WTC11 (cell line): ENCODE measurements at regions not wholly inside any gene's neighbourhood (a gene's known extent, or its start where the extent isn't known, plus 50 kb on each side); places are given as distances from the start of the nearest gene placed in this dataset.

Experiments used
- CBFB ChIP-seq: sonication (generic); formaldehyde crosslinking; IDR thresholded peaks from 2 replicates; pipeline ENCODE4 v1.8.1; 2022; ENCODE audit warnings: mild to moderate bottlenecking, low read depth, missing genetic modification reagents
- ELF4 ChIP-seq: sonication (generic); formaldehyde crosslinking; IDR thresholded peaks from 2 replicates; pipeline ENCODE4 v1.8.1; 2022; ENCODE audit warnings: low read depth, mild to moderate bottlenecking, moderate library complexity, missing genetic modification reagents
- TCF7 ChIP-seq: sonication (generic); formaldehyde crosslinking; IDR thresholded peaks from 2 replicates; pipeline ENCODE4 v1.8.0; 2022; ENCODE audit warnings: mild to moderate bottlenecking, low read depth, missing genetic modification reagents, moderate library complexity
- TEAD4 ChIP-seq: sonication (generic); formaldehyde crosslinking; IDR thresholded peaks from 2 replicates; pipeline ENCODE4 v1.8.0; 2022; ENCODE audit warnings: mild to moderate bottlenecking, missing genetic modification reagents
- ZNF317 ChIP-seq: sonication (generic); formaldehyde crosslinking; IDR thresholded peaks from 2 replicates; pipeline ENCODE4 v1.8.1; 2023; ENCODE audit warnings: low read depth, mild to moderate bottlenecking, moderate library complexity, missing genetic modification reagents, borderline replicate concordance
- TF ChIP-seq, protein P1 (sequence below): fragments of 200-600 bp; IDR thresholded peaks from 2 replicates; pipeline ENCODE4 v1.8.0; 2022; ENCODE audit warnings: antibody characterized with exemption
- TF ChIP-seq, protein P2 (sequence below): sonication (generic); formaldehyde crosslinking; IDR thresholded peaks from 2 replicates; pipeline ENCODE4 v1.8.1; 2022; ENCODE audit warnings: low read depth, mild to moderate bottlenecking, moderate library complexity, missing genetic modification reagents, borderline replicate concordance
- TF ChIP-seq, protein P3 (sequence below): sonication (generic); formaldehyde crosslinking; IDR thresholded peaks from 2 replicates; pipeline ENCODE4 v1.8.0; 2022; ENCODE audit warnings: mild to moderate bottlenecking, missing genetic modification reagents
- TF ChIP-seq, protein P4 (sequence below): sonication (generic); formaldehyde crosslinking; IDR thresholded peaks from 2 replicates; pipeline ENCODE4 v1.8.0; 2023; ENCODE audit warnings: missing genetic modification reagents
- TF ChIP-seq, protein P5 (sequence below): sonication (generic); formaldehyde crosslinking; IDR thresholded peaks from 2 replicates; pipeline ENCODE4 v1.8.1; 2022; ENCODE audit warnings: low read depth, missing genetic modification reagents, borderline replicate concordance

DNA sequence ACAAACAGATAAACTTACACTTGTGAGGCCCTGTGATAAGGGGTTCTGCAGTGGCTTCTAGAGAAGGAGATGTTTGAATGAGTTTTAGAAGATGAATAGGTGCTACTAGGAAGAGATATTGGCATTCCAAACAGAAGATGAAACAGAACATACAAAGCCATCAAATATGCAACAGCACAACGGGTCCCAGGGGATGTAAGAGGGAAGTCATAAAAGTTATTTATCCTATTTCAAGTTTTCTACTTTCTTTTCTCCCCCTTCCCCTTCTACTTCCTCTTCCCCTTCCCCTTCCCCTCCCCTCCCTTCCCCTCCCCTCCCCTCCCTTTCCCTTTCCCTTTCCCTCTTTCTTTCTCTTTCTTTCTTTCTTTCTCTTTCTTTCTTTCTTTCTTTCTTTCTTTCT is 94.9 kb upstream of the CADM1 start:
- TF ChIP-seq ZNF317 (CRISPR knock-in tag) (no peak), CBFB (CRISPR knock-in tag) (no peak), ELF4 (no peak), TEAD4 (CRISPR knock-in tag) (no peak), TCF7 (CRISPR knock-in tag) (no peak)
- TF ChIP-seq, protein P1, sequence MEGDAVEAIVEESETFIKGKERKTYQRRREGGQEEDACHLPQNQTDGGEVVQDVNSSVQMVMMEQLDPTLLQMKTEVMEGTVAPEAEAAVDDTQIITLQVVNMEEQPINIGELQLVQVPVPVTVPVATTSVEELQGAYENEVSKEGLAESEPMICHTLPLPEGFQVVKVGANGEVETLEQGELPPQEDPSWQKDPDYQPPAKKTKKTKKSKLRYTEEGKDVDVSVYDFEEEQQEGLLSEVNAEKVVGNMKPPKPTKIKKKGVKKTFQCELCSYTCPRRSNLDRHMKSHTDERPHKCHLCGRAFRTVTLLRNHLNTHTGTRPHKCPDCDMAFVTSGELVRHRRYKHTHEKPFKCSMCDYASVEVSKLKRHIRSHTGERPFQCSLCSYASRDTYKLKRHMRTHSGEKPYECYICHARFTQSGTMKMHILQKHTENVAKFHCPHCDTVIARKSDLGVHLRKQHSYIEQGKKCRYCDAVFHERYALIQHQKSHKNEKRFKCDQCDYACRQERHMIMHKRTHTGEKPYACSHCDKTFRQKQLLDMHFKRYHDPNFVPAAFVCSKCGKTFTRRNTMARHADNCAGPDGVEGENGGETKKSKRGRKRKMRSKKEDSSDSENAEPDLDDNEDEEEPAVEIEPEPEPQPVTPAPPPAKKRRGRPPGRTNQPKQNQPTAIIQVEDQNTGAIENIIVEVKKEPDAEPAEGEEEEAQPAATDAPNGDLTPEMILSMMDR: no peak
- TF ChIP-seq, protein P2, sequence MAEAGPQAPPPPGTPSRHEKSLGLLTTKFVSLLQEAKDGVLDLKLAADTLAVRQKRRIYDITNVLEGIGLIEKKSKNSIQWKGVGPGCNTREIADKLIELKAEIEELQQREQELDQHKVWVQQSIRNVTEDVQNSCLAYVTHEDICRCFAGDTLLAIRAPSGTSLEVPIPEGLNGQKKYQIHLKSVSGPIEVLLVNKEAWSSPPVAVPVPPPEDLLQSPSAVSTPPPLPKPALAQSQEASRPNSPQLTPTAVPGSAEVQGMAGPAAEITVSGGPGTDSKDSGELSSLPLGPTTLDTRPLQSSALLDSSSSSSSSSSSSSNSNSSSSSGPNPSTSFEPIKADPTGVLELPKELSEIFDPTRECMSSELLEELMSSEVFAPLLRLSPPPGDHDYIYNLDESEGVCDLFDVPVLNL (CRISPR knock-in tag): no peak
- TF ChIP-seq, protein P3, sequence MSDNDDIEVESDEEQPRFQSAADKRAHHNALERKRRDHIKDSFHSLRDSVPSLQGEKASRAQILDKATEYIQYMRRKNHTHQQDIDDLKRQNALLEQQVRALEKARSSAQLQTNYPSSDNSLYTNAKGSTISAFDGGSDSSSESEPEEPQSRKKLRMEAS (CRISPR knock-in tag): no peak
- TF ChIP-seq, protein P4, sequence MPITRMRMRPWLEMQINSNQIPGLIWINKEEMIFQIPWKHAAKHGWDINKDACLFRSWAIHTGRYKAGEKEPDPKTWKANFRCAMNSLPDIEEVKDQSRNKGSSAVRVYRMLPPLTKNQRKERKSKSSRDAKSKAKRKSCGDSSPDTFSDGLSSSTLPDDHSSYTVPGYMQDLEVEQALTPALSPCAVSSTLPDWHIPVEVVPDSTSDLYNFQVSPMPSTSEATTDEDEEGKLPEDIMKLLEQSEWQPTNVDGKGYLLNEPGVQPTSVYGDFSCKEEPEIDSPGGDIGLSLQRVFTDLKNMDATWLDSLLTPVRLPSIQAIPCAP (CRISPR knock-in tag): no peak
- TF ChIP-seq, protein P5, sequence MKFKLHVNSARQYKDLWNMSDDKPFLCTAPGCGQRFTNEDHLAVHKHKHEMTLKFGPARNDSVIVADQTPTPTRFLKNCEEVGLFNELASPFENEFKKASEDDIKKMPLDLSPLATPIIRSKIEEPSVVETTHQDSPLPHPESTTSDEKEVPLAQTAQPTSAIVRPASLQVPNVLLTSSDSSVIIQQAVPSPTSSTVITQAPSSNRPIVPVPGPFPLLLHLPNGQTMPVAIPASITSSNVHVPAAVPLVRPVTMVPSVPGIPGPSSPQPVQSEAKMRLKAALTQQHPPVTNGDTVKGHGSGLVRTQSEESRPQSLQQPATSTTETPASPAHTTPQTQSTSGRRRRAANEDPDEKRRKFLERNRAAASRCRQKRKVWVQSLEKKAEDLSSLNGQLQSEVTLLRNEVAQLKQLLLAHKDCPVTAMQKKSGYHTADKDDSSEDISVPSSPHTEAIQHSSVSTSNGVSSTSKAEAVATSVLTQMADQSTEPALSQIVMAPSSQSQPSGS (CRISPR knock-in tag): no peak
